Vagina (tissue), 2 donors: ENCODE measurements at regions not wholly inside any gene's neighbourhood (a gene's known extent, or its start where the extent isn't known, plus 50 kb on each side); places are given as distances from the start of the nearest gene placed in this dataset.

Source experiments
- POLR2A ChIP-seq, 2 donors: fragments of 450-650 bp; IDR thresholded peaks; one replicate each; pipeline ENCODE4 v1.6.1; 2017; ENCODE audit warnings: antibody characterized with exemption in 2 of 2, mild to moderate bottlenecking in 2 of 2, moderate library complexity in 2 of 2
- POLR2AphosphoS5 ChIP-seq, 2 donors: sonication (generic); formaldehyde crosslinking; IDR thresholded peaks; one replicate each; pipeline ENCODE4 v1.9.0; 2017; ENCODE audit warnings: antibody characterized with exemption in 2 of 2, mild to moderate bottlenecking in 2 of 2, low read depth in 1 of 2; ENCODE audit not compliant: insufficient read depth in 1 of 2
- TF ChIP-seq, protein P1 (sequence below), 3 experiments: fragments of 450-650 bp in 2 of 3; fragments of 200-600 bp in 1 of 3; sonication (generic) in 1 of 3; IDR thresholded peaks; one replicate each; pipeline ENCODE4 v1.5.1; 2017 to 2019; ENCODE audit warnings: antibody characterized with exemption in 3 of 3, mild to moderate bottlenecking in 2 of 3, moderate library complexity in 2 of 3

DNA sequence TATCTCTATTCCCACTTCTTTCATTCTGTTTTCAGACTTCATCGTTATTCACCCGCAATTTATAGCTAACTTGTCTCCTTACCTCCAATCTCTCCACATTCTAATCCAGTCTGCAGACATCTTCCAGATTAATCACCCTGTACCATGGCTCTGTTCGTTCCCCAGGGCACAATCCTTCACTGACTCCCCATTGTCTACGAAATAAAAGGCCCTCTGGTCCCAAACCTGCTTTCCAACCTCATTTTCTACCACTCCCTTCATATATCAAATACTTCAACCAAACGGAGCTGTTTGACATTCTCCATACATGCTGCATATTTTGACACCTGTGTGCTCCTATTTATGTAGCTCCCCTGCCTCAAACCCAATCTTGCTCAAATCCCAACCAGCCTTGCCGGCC lies 1720.6 kb upstream of the WWC1 start:
- no peak for TF ChIP-seq POLR2A (IDR thresholded peaks at IDR 0.05)
- TF ChIP-seq, protein P1, sequence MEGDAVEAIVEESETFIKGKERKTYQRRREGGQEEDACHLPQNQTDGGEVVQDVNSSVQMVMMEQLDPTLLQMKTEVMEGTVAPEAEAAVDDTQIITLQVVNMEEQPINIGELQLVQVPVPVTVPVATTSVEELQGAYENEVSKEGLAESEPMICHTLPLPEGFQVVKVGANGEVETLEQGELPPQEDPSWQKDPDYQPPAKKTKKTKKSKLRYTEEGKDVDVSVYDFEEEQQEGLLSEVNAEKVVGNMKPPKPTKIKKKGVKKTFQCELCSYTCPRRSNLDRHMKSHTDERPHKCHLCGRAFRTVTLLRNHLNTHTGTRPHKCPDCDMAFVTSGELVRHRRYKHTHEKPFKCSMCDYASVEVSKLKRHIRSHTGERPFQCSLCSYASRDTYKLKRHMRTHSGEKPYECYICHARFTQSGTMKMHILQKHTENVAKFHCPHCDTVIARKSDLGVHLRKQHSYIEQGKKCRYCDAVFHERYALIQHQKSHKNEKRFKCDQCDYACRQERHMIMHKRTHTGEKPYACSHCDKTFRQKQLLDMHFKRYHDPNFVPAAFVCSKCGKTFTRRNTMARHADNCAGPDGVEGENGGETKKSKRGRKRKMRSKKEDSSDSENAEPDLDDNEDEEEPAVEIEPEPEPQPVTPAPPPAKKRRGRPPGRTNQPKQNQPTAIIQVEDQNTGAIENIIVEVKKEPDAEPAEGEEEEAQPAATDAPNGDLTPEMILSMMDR (IDR thresholded peaks at IDR 0.05) = no peak
- TF ChIP-seq POLR2AphosphoS5 (IDR thresholded peaks at IDR 0.05; ENCODE audit: insufficient read depth in 1 of 2, low read depth in 1 of 2) = no peak
